ENCODE measurements at regions not wholly inside any gene's neighbourhood (a gene's known extent, or its start where the extent isn't known, plus 50 kb on each side); places are given as distances from the start of the nearest gene placed in this dataset.

DNA sequence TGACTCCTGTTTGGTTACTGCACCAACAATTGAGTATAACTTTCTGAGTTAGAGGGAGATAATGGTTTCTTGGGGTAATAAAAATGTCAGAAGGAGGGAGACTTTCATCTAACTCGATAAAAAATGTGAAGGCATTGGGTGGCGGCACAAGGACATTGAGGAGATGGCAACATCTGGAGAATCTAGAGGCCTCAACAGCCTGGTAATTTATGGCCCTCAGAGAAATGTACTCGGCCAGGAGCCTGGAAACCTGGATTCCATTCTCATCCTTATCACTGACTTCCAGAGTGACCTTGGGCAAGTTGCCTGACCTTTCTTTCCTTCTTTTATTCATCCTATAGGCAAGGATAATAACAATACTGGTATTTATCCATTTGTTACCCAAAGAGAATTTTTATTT is 173.5 kb upstream of the MEX3C start:
- Histone ChIP-seq H3K27ac (ENCODE audit: low read depth in 1 of 2, low read length in 2 of 2) (no peak overlapping the region), H3K36me3 (ENCODE audit: control insufficient read depth in 1 of 2, insufficient read depth in 2 of 2, low read length in 1 of 2) (no peaks in the 10 kb centered on the region), H3K27me3 (ENCODE audit: control insufficient read depth in 1 of 2, insufficient read depth in 2 of 2, low read length in 1 of 2) (no peaks in the 10 kb centered on the region), H3K4me1 (ENCODE audit: control insufficient read depth in 1 of 2, insufficient read depth in 2 of 2, low read length in 2 of 2) (no peaks in the 10 kb centered on the region), H3K9me3 (ENCODE audit: control insufficient read depth, low read length) (no peaks in the 10 kb centered on the region), H3K4me3 (ENCODE audit: low read length in 2 of 2) (no peak overlapping the region)
- DNase-seq (no peak), ATAC-seq (ENCODE audit: low FRiP score) (no peak)
- intact Hi-C loops (cut with DNase I): no loop called here
- WGBS, 2 donors: 47 to 65% methylated on average over 3 of the region's 3 CpGs

DNA sequence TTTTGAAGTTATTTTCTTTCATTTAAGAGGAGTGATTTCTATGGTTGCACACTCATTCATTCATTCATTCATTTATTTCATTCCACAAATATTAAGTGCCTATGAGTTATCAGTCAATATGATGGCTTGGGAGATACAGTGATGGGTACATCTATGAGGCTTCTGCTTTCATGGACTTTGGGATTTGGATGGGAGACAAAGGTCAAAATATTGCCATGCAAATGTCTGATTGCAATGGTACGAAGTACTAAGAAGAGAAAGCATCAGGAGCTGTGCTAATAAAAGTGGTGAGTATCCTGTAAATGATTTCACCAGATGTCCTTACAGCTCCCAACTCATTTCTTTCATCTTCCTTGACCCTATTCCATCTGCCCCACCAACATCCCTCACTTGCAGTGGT is 174.4 kb upstream of the MEX3C start:
- Histone ChIP-seq H3K4me1 (ENCODE audit: control insufficient read depth in 1 of 2, insufficient read depth in 2 of 2, low read length in 2 of 2) (no peaks in the 10 kb centered on the region), H3K36me3 (ENCODE audit: control insufficient read depth in 1 of 2, insufficient read depth in 2 of 2, low read length in 1 of 2) (no peaks in the 10 kb centered on the region), H3K27ac (ENCODE audit: low read depth in 1 of 2, low read length in 2 of 2) (no peak overlapping the region), H3K4me3 (ENCODE audit: low read length in 2 of 2) (no peak overlapping the region), H3K9me3 (ENCODE audit: control insufficient read depth, low read length) (no peaks in the 10 kb centered on the region), H3K27me3 (ENCODE audit: control insufficient read depth in 1 of 2, insufficient read depth in 2 of 2, low read length in 1 of 2) (no peaks in the 10 kb centered on the region)
- DNase-seq: no peak
- 82 to 93% methylated on average over 1 of the region's 1 CpG for WGBS, 2 donors
- intact Hi-C loops (cut with DNase I): no loop called here
- no peak for ATAC-seq (ENCODE audit: low FRiP score)

DNA sequence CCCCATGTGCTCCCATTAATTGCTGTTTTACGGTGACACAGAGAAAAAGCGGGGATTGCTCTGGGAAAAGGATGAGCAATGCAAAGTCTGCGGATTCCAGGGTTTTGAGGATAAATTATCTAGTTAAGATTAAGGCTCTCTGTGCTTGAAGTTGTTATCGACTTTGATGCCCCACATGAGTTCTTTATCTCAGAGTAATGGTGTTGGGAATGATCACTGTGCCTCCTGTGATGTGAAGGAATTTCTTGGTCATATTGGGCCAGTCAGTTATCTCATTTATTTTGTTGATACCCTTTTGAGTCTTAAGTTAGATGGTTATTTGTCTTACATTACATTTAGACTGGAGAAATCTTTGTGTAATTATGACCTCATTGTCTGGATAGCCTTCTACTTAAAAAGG is 184.6 kb upstream of the MEX3C start:
- 53 to 55% methylated on average over 4 of the region's 4 CpGs for WGBS, 2 donors
- ATAC-seq (ENCODE audit: low FRiP score) (no peak), DNase-seq (no peak)
- Histone ChIP-seq H3K9me3 (ENCODE audit: control insufficient read depth, low read length) (no peaks in the 10 kb centered on the region), H3K36me3 (ENCODE audit: control insufficient read depth in 1 of 2, insufficient read depth in 2 of 2, low read length in 1 of 2) (no peaks in the 10 kb centered on the region), H3K27ac (ENCODE audit: low read depth in 1 of 2, low read length in 2 of 2) (no peak overlapping the region), H3K4me3 (ENCODE audit: low read length in 2 of 2) (no peak overlapping the region), H3K27me3 (ENCODE audit: control insufficient read depth in 1 of 2, insufficient read depth in 2 of 2, low read length in 1 of 2) (no peaks in the 10 kb centered on the region), H3K4me1 (ENCODE audit: control insufficient read depth in 1 of 2, insufficient read depth in 2 of 2, low read length in 2 of 2) (no peaks in the 10 kb centered on the region)
- intact Hi-C loops (cut with DNase I): loop anchor here in 1 of 2 donors (10.0 kb wide), 1 partner anchor 267 kb away; no protein-coding TSS in a partner anchor

DNA sequence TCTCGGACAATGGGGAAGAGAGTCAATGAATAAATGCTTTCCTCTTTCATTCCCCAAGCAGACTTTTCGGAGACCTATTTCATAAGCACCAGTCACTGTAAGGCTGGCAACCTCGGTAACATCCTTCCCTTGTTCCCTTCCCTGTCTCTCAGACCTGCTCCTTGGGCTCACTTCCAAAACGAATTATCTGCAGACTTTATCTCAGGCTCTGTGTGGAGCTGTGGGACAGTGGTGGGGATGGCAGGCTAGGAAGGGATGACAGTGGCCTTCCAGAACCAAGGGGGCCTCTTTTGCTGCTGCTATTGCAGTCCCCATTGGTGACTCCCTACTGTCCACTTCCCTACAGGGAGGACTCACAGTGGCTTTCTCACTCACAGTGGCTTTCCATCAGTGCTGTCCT is 185.6 kb upstream of the MEX3C start:
- Histone ChIP-seq H3K4me1 (ENCODE audit: control insufficient read depth in 1 of 2, insufficient read depth in 2 of 2, low read length in 2 of 2) (no peaks in the 10 kb centered on the region), H3K27me3 (ENCODE audit: control insufficient read depth in 1 of 2, insufficient read depth in 2 of 2, low read length in 1 of 2) (no peaks in the 10 kb centered on the region), H3K36me3 (ENCODE audit: control insufficient read depth in 1 of 2, insufficient read depth in 2 of 2, low read length in 1 of 2) (no peaks in the 10 kb centered on the region), H3K4me3 (ENCODE audit: low read length in 2 of 2) (no peak overlapping the region), H3K9me3 (ENCODE audit: control insufficient read depth, low read length) (no peaks in the 10 kb centered on the region), H3K27ac (ENCODE audit: low read depth in 1 of 2, low read length in 2 of 2) (no peak overlapping the region)
- WGBS, 2 donors: 67% methylated on average over 4 of the region's 4 CpGs
- intact Hi-C loops (cut with DNase I): loop anchor here in 1 of 2 donors (10.0 kb wide), 1 partner anchor 268 kb away; no protein-coding TSS in a partner anchor
- peak; percentile 26 for ATAC-seq (ENCODE audit: low FRiP score)
- DNase-seq: no peak

DNA sequence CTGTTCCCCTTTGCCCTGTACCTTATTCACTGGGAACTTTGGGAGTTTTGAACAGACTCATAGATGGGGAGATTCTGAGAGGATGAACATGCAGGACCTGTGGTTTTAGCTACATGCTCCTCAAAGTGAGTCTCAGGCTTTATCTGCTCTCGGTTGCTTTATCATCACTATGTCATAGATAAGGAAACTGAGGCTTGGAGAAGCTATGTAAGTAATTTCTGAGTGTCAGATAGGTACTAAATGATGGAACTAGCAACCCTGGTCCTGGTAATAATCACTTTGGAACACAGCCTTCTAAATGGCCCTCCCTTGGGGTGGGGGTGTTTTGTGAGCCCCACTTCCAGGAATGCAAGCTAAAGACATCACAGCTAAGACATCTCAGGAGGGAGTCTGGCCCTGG is 186.2 kb upstream of the MEX3C start:
- H3K27me3 ChIP-seq (ENCODE audit: control insufficient read depth in 1 of 2, insufficient read depth in 2 of 2, low read length in 1 of 2): no peaks in the 10 kb centered on the region
- no peak overlapping the region for H3K4me3 ChIP-seq (ENCODE audit: low read length in 2 of 2)
- H3K9me3 ChIP-seq (ENCODE audit: control insufficient read depth, low read length): no peaks in the 10 kb centered on the region
- WGBS, 2 donors: 91 to 96% methylated on average over 1 of the region's 1 CpG
- DNase-seq (no peak), ATAC-seq (ENCODE audit: low FRiP score) (no peak)
- H3K27ac ChIP-seq (ENCODE audit: low read depth in 1 of 2, low read length in 2 of 2): no peak overlapping the region
- intact Hi-C loops (cut with DNase I): loop anchor here in 1 of 2 donors (10.0 kb wide), 1 partner anchor 269 kb away; no protein-coding TSS in a partner anchor
- H3K36me3 ChIP-seq (ENCODE audit: control insufficient read depth in 1 of 2, insufficient read depth in 2 of 2, low read length in 1 of 2): no peaks in the 10 kb centered on the region
- no peaks in the 10 kb centered on the region for H3K4me1 ChIP-seq (ENCODE audit: control insufficient read depth in 1 of 2, insufficient read depth in 2 of 2, low read length in 2 of 2)

DNA sequence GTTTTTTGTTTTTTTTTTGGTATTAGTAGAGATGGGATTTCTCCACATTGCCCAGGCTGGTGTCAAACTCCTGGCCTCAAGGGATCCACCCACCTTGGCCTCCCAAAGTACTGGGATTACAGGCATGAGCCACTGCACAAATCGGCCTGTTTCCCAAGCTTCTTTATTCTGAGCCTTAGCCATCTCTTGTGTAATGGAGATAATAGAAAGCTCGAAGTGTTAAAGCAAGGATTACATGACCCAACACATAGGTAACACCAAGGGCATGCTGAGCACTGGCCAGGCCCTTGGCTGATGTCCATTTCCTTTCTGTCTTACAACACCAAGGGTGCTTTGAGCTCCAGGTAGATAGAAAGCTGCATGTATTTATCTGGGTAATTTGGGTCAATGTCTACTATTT is 187.8 kb upstream of the MEX3C start:
- WGBS, 2 donors: 87 to 89% methylated on average over 2 of the region's 2 CpGs
- no peak for ATAC-seq (ENCODE audit: low FRiP score)
- H3K4me1 ChIP-seq (ENCODE audit: control insufficient read depth in 1 of 2, insufficient read depth in 2 of 2, low read length in 2 of 2): no peaks in the 10 kb centered on the region
- H3K4me3 ChIP-seq (ENCODE audit: low read length in 2 of 2): no peak overlapping the region
- DNase-seq: no peak
- no peaks in the 10 kb centered on the region for H3K36me3 ChIP-seq (ENCODE audit: control insufficient read depth in 1 of 2, insufficient read depth in 2 of 2, low read length in 1 of 2)
- intact Hi-C loops (cut with DNase I): loop anchor here in 1 of 2 donors (10.0 kb wide), 1 partner anchor 270 kb away; no protein-coding TSS in a partner anchor
- H3K27me3 ChIP-seq (ENCODE audit: control insufficient read depth in 1 of 2, insufficient read depth in 2 of 2, low read length in 1 of 2): no peaks in the 10 kb centered on the region
- no peak overlapping the region for H3K27ac ChIP-seq (ENCODE audit: low read depth in 1 of 2, low read length in 2 of 2)
- H3K9me3 ChIP-seq (ENCODE audit: control insufficient read depth, low read length): no peaks in the 10 kb centered on the region

DNA sequence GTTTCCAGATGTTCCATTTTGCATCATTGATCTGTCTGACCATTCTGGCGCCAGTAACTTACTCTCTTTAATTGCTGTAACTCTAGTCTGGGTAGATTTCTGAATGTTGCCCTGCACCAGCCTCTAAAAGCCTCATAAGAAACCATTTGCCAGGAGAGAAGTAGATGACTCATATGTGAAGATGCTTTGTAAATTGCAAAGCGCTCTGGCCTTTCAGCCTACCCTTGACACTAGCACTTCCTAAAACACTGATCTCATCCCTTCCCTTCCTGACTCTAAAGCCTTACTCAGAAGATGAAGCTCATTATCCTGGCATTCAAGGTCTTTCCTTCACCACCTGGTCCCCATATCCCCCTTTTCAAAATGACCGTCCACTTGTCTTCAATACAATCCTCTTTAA is 193.2 kb upstream of the MEX3C start:
- ATAC-seq (ENCODE audit: low FRiP score): no peak
- no peak for DNase-seq
- intact Hi-C loops (cut with DNase I): no loop called here
- H3K36me3 ChIP-seq (ENCODE audit: control insufficient read depth in 1 of 2, insufficient read depth in 2 of 2, low read length in 1 of 2): no peaks in the 10 kb centered on the region
- H3K9me3 ChIP-seq (ENCODE audit: control insufficient read depth, low read length): peaks cover 2% of the 10 kb centered on the region
- H3K4me1 ChIP-seq (ENCODE audit: control insufficient read depth in 1 of 2, insufficient read depth in 2 of 2, low read length in 2 of 2): no peaks in the 10 kb centered on the region
- peaks cover 0 to 1% of the 10 kb centered on the region in 2 donors for H3K27me3 ChIP-seq (ENCODE audit: control insufficient read depth in 1 of 2, insufficient read depth in 2 of 2, low read length in 1 of 2)
- WGBS, 2 donors: 88 to 93% methylated on average over 3 of the region's 3 CpGs
- H3K27ac ChIP-seq (ENCODE audit: low read depth in 1 of 2, low read length in 2 of 2): no peak overlapping the region
- no peak overlapping the region for H3K4me3 ChIP-seq (ENCODE audit: low read length in 2 of 2)

DNA sequence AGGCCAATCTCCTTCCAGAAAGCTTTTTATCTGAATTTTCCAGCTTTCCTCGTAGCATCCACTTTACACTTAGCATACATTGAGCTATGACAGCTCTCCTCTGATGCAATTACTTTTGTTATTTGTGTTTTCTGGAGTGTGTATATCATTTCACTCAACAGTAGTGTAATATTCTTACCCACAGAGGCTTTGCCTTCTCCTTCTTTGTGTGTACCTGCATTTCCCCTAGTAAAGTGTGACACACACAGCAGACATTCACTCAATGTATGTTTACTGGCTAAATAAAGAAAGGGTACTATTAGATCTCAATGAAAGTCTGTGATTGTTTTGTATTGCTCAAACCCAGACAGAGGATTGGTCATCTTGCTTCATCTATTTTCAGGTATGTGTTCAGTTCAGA is 193.7 kb upstream of the MEX3C start:
- H3K4me1 ChIP-seq (ENCODE audit: control insufficient read depth in 1 of 2, insufficient read depth in 2 of 2, low read length in 2 of 2): no peaks in the 10 kb centered on the region
- ATAC-seq (ENCODE audit: low FRiP score): no peak
- intact Hi-C loops (cut with DNase I): no loop called here
- 63 to 85% methylated on average over 1 of the region's 1 CpG for WGBS, 2 donors
- H3K36me3 ChIP-seq (ENCODE audit: control insufficient read depth in 1 of 2, insufficient read depth in 2 of 2, low read length in 1 of 2): no peaks in the 10 kb centered on the region
- H3K9me3 ChIP-seq (ENCODE audit: control insufficient read depth, low read length): peaks cover 2% of the 10 kb centered on the region
- no peak overlapping the region for H3K27ac ChIP-seq (ENCODE audit: low read depth in 1 of 2, low read length in 2 of 2)
- no peak for DNase-seq
- no peak overlapping the region for H3K4me3 ChIP-seq (ENCODE audit: low read length in 2 of 2)
- peaks cover 0 to 1% of the 10 kb centered on the region in 2 donors for H3K27me3 ChIP-seq (ENCODE audit: control insufficient read depth in 1 of 2, insufficient read depth in 2 of 2, low read length in 1 of 2)

DNA sequence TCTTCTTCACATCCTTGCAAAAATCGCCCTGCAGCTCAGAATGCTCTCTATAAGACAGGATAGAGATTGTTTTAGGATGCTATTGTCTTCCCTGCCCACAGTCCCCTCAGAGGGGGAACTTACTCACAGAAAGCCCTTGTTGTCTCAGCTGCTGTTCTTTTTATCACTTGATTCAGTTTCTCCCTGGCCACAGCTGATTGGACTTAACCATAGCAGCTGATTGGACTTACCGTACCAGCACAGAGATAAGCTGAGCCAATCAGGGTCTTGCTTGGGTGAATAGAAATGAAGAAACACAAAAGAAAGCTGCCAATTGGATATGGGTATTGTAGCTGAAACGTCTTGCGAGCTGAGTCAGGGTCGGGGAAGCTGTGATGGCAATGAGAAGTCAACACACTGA is 194.2 kb upstream of the MEX3C start:
- peaks cover 0 to 1% of the 10 kb centered on the region in 2 donors for H3K27me3 ChIP-seq (ENCODE audit: control insufficient read depth in 1 of 2, insufficient read depth in 2 of 2, low read length in 1 of 2)
- no peak overlapping the region for H3K27ac ChIP-seq (ENCODE audit: low read depth in 1 of 2, low read length in 2 of 2)
- intact Hi-C loops (cut with DNase I): no loop called here
- H3K4me1 ChIP-seq (ENCODE audit: control insufficient read depth in 1 of 2, insufficient read depth in 2 of 2, low read length in 2 of 2): no peaks in the 10 kb centered on the region
- H3K4me3 ChIP-seq (ENCODE audit: low read length in 2 of 2): no peak overlapping the region
- 72 to 77% methylated on average over 5 of the region's 5 CpGs for WGBS, 2 donors
- peaks cover 2% of the 10 kb centered on the region for H3K9me3 ChIP-seq (ENCODE audit: control insufficient read depth, low read length)
- no peak for ATAC-seq (ENCODE audit: low FRiP score)
- DNase-seq: no peak
- no peaks in the 10 kb centered on the region for H3K36me3 ChIP-seq (ENCODE audit: control insufficient read depth in 1 of 2, insufficient read depth in 2 of 2, low read length in 1 of 2)
